ENCODE measurements at regions not wholly inside any gene's neighbourhood (a gene's known extent, or its start where the extent isn't known, plus 50 kb on each side); places are given as distances from the start of the nearest gene placed in this dataset.

- Histone ChIP-seq H3K36me3 (replicated peaks; ENCODE audit: insufficient read depth, low read length) (no peaks in the 10 kb centered on the region), H3K27me3 (replicated peaks; ENCODE audit: insufficient read depth, low read length) (no peaks in the 10 kb centered on the region), H3K9me2 (replicated peaks; ENCODE audit: insufficient read depth, low read length) (no peaks in the 10 kb centered on the region), H2AFZ (ENCODE audit: low read length) (no peak overlapping the region), H3K4me2 (ENCODE audit: low read depth, low read length) (no peak overlapping the region), H3K9me3 (replicated peaks; ENCODE audit: insufficient read depth, low read length) (no peaks in the 10 kb centered on the region), H3K4me3 (ENCODE audit: low read length) (no peak overlapping the region), H3K27ac (ENCODE audit: low read length) (no peak overlapping the region), H3K79me2 (ENCODE audit: low read length) (no peaks in the 10 kb centered on the region), H3K4me1 (ENCODE audit: low read length) (no peaks in the 10 kb centered on the region), H4K20me1 (ENCODE audit: insufficient read depth, low read length) (no peaks in the 10 kb centered on the region), H3K9ac (ENCODE audit: low read length) (no peak overlapping the region), H3F3A (ENCODE audit: insufficient read depth, low read length) (no peaks in the 10 kb centered on the region)
- TF ChIP-seq EZH2 (optimal IDR thresholded peaks at IDR 0.05; ENCODE audit: low read depth, low read length), result no peak
- TF ChIP-seq EZH2phosphoT487 (IDR thresholded peaks at IDR 0.05; ENCODE audit: low read length), result no peak
- no peak for TF ChIP-seq CTCF (IDR thresholded peaks at IDR 0.05; ENCODE audit: low read length)
- DNase-seq, result no peak
Observed at GRCh38 chr15:39333393-39333792, 247.5 kb upstream of the THBS1 start.

GRCh38 chr15:39333896-39334295 is 247.0 kb upstream of the THBS1 start:
- Histone ChIP-seq H3K4me2 (ENCODE audit: low read depth, low read length) (no peak overlapping the region), H4K20me1 (ENCODE audit: insufficient read depth, low read length) (no peaks in the 10 kb centered on the region), H3K4me3 (ENCODE audit: low read length) (no peak overlapping the region), H3K27me3 (replicated peaks; ENCODE audit: insufficient read depth, low read length) (no peaks in the 10 kb centered on the region), H3K79me2 (ENCODE audit: low read length) (no peaks in the 10 kb centered on the region), H2AFZ (ENCODE audit: low read length) (no peak overlapping the region), H3F3A (ENCODE audit: insufficient read depth, low read length) (no peaks in the 10 kb centered on the region), H3K9me3 (replicated peaks; ENCODE audit: insufficient read depth, low read length) (no peaks in the 10 kb centered on the region), H3K4me1 (ENCODE audit: low read length) (no peaks in the 10 kb centered on the region), H3K36me3 (replicated peaks; ENCODE audit: insufficient read depth, low read length) (no peaks in the 10 kb centered on the region), H3K9ac (ENCODE audit: low read length) (no peak overlapping the region), H3K9me2 (replicated peaks; ENCODE audit: insufficient read depth, low read length) (no peaks in the 10 kb centered on the region), H3K27ac (ENCODE audit: low read length) (no peak overlapping the region)
- DNase-seq, result no peak
- no peak for TF ChIP-seq CTCF (IDR thresholded peaks at IDR 0.05; ENCODE audit: low read length)

- TF ChIP-seq CTCF (IDR thresholded peaks at IDR 0.05; ENCODE audit: low read length) (no peak), EZH2 (optimal IDR thresholded peaks at IDR 0.05; ENCODE audit: low read depth, low read length) (no peak), EZH2phosphoT487 (IDR thresholded peaks at IDR 0.05; ENCODE audit: low read length) (no peak)
- no peaks in the 10 kb centered on the region for H3K9me2 ChIP-seq (replicated peaks; ENCODE audit: insufficient read depth, low read length)
- H3K79me2 ChIP-seq (ENCODE audit: low read length), result no peaks in the 10 kb centered on the region
- no peak overlapping the region for H3K9ac ChIP-seq (ENCODE audit: low read length)
- H3K4me1 ChIP-seq (ENCODE audit: low read length), result no peaks in the 10 kb centered on the region
- no peaks in the 10 kb centered on the region for H3F3A ChIP-seq (ENCODE audit: insufficient read depth, low read length)
- no peak overlapping the region for H3K4me2 ChIP-seq (ENCODE audit: low read depth, low read length)
- DNase-seq, result no peak
- H4K20me1 ChIP-seq (ENCODE audit: insufficient read depth, low read length), result no peaks in the 10 kb centered on the region
- H2AFZ ChIP-seq (ENCODE audit: low read length), result no peak overlapping the region
- no peaks in the 10 kb centered on the region for H3K36me3 ChIP-seq (replicated peaks; ENCODE audit: insufficient read depth, low read length)
- H3K9me3 ChIP-seq (replicated peaks; ENCODE audit: insufficient read depth, low read length), result no peaks in the 10 kb centered on the region
- no peak overlapping the region for H3K27ac ChIP-seq (ENCODE audit: low read length)
- no peak overlapping the region for H3K4me3 ChIP-seq (ENCODE audit: low read length)
- H3K27me3 ChIP-seq (replicated peaks; ENCODE audit: insufficient read depth, low read length), result no peaks in the 10 kb centered on the region
Observed at GRCh38 chr15:39336926-39337325, 244.0 kb upstream of the THBS1 start.

- H3K4me2 ChIP-seq (ENCODE audit: low read depth, low read length), result no peak overlapping the region
- H3K9ac ChIP-seq (ENCODE audit: low read length), result no peak overlapping the region
- no peaks in the 10 kb centered on the region for H4K20me1 ChIP-seq (ENCODE audit: insufficient read depth, low read length)
- H3K9me3 ChIP-seq (replicated peaks; ENCODE audit: insufficient read depth, low read length), result no peaks in the 10 kb centered on the region
- H3K27ac ChIP-seq (ENCODE audit: low read length), result no peak overlapping the region
- TF ChIP-seq EZH2phosphoT487 (IDR thresholded peaks at IDR 0.05; ENCODE audit: low read length), result no peak
- no peak for TF ChIP-seq EZH2 (optimal IDR thresholded peaks at IDR 0.05; ENCODE audit: low read depth, low read length)
- no peak for TF ChIP-seq CTCF (IDR thresholded peaks at IDR 0.05; ENCODE audit: low read length)
- no peaks in the 10 kb centered on the region for H3K79me2 ChIP-seq (ENCODE audit: low read length)
- no peaks in the 10 kb centered on the region for H3K9me2 ChIP-seq (replicated peaks; ENCODE audit: insufficient read depth, low read length)
- no peak for DNase-seq
- H3F3A ChIP-seq (ENCODE audit: insufficient read depth, low read length), result no peaks in the 10 kb centered on the region
- no peak overlapping the region for H2AFZ ChIP-seq (ENCODE audit: low read length)
- H3K4me3 ChIP-seq (ENCODE audit: low read length), result no peak overlapping the region
- H3K36me3 ChIP-seq (replicated peaks; ENCODE audit: insufficient read depth, low read length), result no peaks in the 10 kb centered on the region
- H3K4me1 ChIP-seq (ENCODE audit: low read length), result no peaks in the 10 kb centered on the region
- no peaks in the 10 kb centered on the region for H3K27me3 ChIP-seq (replicated peaks; ENCODE audit: insufficient read depth, low read length)
Observed at GRCh38 chr15:39338251-39338650, 242.6 kb upstream of the THBS1 start.

Data from MM.1S (cell line).